RWPE1 (cell line): ENCODE measurements at regions not wholly inside any gene's neighbourhood (a gene's known extent, or its start where the extent isn't known, plus 50 kb on each side); places are given as distances from the start of the nearest gene placed in this dataset.

Experiments
- CTCF ChIA-PET: fragments of 350-600 bp; sonication (Branson Sonifier 250); formaldehyde crosslinking; extraction: SDS; loops from one replicate; lab custom pipeline; 2021; lab: Yijun Ruan, JAX
- POLR2A ChIA-PET: fragments of 400-600 bp; formaldehyde crosslinking; extraction: SDS; loops from one replicate; lab custom pipeline; 2020; ENCODE audit warnings: antibody characterized with exemption; ENCODE audit not compliant: low non-redundant PET; lab: Yijun Ruan, JAX
- DNase-seq: peaks from one replicate; pipeline ENCODE4 v3.0.0; 2012; ENCODE audit warnings: low spot score
- H3K27ac ChIP-seq: fragments of 450-650 bp; 2 replicates; pipeline ENCODE4 v1.5.1; 2017
- CTCF ChIP-seq: fragments of 450-650 bp; conservative IDR thresholded peaks from 2 replicates; pipeline ENCODE4 v1.5.1; 2017; ENCODE audit warnings: low read depth, mild to moderate bottlenecking

DNA sequence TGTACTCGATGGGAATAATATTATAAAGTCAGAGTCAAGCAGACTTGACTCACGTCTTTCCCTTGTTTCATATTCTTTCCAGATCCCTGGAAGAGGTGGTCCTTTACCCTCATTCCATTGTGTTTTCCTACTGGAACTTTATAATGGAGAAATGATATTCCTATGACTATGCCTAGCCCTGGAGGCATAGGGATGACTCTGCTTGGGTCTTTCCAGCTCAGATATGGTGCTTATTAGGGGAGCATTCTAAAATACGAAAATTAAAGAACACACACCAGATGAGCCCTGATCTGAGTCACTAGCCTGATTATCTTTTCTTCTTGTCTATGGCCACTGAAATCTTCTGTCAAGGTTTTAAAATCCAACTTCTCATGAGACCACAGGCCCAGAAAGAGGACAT is 231.4 kb downstream of the ANKRD50 start:
- no peak overlapping the region for H3K27ac ChIP-seq
- ChIA-PET CTCF (no interaction called here), POLR2A (no interaction called here)
- DNase-seq, result no peak
- no peak for TF ChIP-seq CTCF

GRCh38 chr4:124483048-124483906 is 229.3 kb downstream of the ANKRD50 start:
- CTCF ChIA-PET, result interaction anchor here (0.7 kb wide), 1 partner anchor 703 kb away, joined by 8 read pairs; no protein-coding TSS in a partner anchor
- TF ChIP-seq CTCF, result no peak
- POLR2A ChIA-PET, result no interaction called here
- H3K27ac ChIP-seq, result no peak overlapping the region
- DNase-seq, result no peak

DNA sequence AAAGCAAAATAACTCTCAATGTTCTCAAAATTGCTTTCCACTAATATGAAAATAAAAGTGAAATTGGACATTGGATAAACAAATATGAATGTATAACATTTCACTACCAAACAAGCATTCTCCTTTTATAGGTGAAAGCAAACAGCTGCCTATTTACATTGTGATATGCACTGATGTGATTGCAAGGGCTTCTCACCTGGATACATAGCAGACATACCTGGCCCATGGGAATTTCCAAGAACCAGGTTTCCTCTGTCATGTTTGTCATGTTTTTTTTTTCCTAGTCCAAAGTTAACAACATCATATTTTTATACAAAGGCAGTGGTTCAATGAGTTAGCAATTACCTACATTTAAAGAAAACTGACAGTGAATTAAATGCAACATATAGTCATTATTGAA is 228.5 kb downstream of the ANKRD50 start:
- ChIA-PET POLR2A (no interaction called here), CTCF (interaction anchor here (0.7 kb wide), 1 partner anchor 703 kb away, joined by 8 read pairs; no protein-coding TSS in a partner anchor)
- TF ChIP-seq CTCF, result no peak
- no peak overlapping the region for H3K27ac ChIP-seq
- DNase-seq, result no peak

DNA sequence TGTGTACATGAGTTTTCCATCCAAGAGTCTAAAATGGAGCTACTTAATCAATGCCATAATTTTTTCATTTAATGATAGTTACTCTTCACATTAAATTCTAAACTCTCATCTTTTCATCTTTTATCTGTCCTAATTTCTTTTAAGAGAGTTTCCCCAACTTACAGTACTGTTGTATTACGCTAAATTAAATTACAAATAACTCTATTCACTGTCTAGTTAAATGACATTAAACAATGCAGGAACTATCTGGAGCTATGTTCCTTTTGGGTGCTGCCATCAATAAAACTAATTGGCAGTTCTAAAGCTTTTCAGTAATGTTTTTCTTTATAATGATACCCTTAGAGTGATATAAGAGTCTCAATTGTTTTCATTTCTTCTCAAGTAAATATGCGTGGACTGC is 227.6 kb downstream of the ANKRD50 start:
- TF ChIP-seq CTCF, result no peak
- CTCF ChIA-PET, result interaction anchor here (0.6 kb wide), 1 partner anchor 26 kb away, joined by 3 read pairs; no protein-coding TSS in a partner anchor
- H3K27ac ChIP-seq, result no peak overlapping the region
- no peak for DNase-seq
- POLR2A ChIA-PET, result no interaction called here

- ChIA-PET POLR2A (no interaction called here), CTCF (interaction anchor here (1.0 kb wide), 1 partner anchor 20 kb away, joined by 3 read pairs; no protein-coding TSS in a partner anchor)
- H3K27ac ChIP-seq, result no peak overlapping the region
- peak; percentile 5 for DNase-seq
- no peak for TF ChIP-seq CTCF
These were observed 226.1 kb downstream of the ANKRD50 start for GRCh38 chr4:124486423-124486822.

DNA sequence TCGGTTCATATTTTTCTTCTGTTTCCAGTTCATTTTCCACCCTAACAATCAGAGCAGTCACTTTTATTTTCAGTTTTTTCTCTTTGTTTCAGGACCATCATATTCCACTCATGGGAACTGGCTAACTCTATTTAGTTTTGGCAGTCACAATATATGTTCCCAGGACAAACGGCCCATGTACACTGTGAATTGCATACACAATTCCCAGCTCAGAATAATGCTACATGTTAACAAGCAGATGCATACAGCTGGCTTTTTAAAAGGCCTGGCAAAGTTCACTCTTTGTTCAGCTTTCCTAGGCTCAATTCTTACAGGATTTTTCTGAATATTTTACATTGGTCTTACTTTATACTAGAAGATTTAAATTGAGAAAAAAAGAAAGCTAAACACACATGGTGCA is 224.9 kb downstream of the ANKRD50 start:
- no peak for TF ChIP-seq CTCF
- ChIA-PET POLR2A (no interaction called here), CTCF (interaction anchor here (0.6 kb wide), 1 partner anchor 9 kb away, joined by 3 read pairs; no protein-coding TSS in a partner anchor)
- no peak overlapping the region for H3K27ac ChIP-seq
- DNase-seq, result no peak
